PC-9 (cell line): ENCODE measurements at regions not wholly inside any gene's neighbourhood (a gene's known extent, or its start where the extent isn't known, plus 50 kb on each side); places are given as distances from the start of the nearest gene placed in this dataset.

ENCODE experiments used
- BruUV-seq: library from RNA; stranded (reverse); fragments of 400-500 nt; replicated peaks from 2 replicates; lab custom pipeline; 2021; lab: Mats Ljungman, UMichigan
- CTCF ChIA-PET: fragments of 300-600 bp; sonication (Branson Sonifier 250); formaldehyde crosslinking; loops from one replicate; lab custom pipeline; 2022; ENCODE audit warnings: antibody characterized with exemption; lab: Charles Lee
- POLR2A ChIA-PET: fragments of 300-600 bp; sonication (Branson Sonifier 250); formaldehyde crosslinking; loops from one replicate; lab custom pipeline; 2022; ENCODE audit warnings: antibody characterized with exemption; ENCODE audit not compliant: unreplicated experiment; lab: Charles Lee
- DNase-seq, 2 experiments: peaks; one replicate each; pipeline versions ENCODE4 v3.0.0 to v3.0.0-alpha.2; 2015 to 2022; ENCODE audit warnings: mixed read lengths in 1 of 2
- H2AFZ ChIP-seq: fragments of 200-600 bp; sonication (generic); 2 replicates; pipeline ENCODE4 v1.8.1; 2017; ENCODE audit warnings: antibody characterized with exemption
- H3F3A ChIP-seq: fragments of 200-600 bp; sonication (generic); 2 replicates; pipeline ENCODE4 v1.8.1; 2017; ENCODE audit warnings: antibody characterized with exemption, mild to moderate bottlenecking, low read depth; ENCODE audit not compliant: insufficient read depth
- H3K27ac ChIP-seq: fragments of 200-600 bp; sonication (generic); 2 replicates; pipeline ENCODE4 v1.6.1; 2016; ENCODE audit warnings: mixed run types
- H3K27me3 ChIP-seq: fragments of 200-600 bp; sonication (generic); 2 replicates; pipeline ENCODE4 v1.6.1; 2016; ENCODE audit warnings: low read depth, mixed run types; ENCODE audit not compliant: insufficient read depth
- H3K36me3 ChIP-seq: fragments of 200-600 bp; sonication (generic); 2 replicates; pipeline ENCODE4 v1.6.1; 2016; ENCODE audit warnings: low read depth, mixed run types
- H3K4me1 ChIP-seq: fragments of 200-600 bp; sonication (generic); replicated peaks from 2 replicates; pipeline ENCODE4 v1.6.1; 2016; ENCODE audit warnings: mixed run types; ENCODE audit not compliant: insufficient read depth
- H3K4me2 ChIP-seq: fragments of 200-600 bp; sonication (generic); 2 replicates; pipeline ENCODE4 v1.6.1; 2017; ENCODE audit warnings: mixed run types
- H3K4me3 ChIP-seq: fragments of 200-600 bp; sonication (generic); 2 replicates; pipeline ENCODE4 v1.6.1; 2016; ENCODE audit warnings: mixed run types
- H3K79me2 ChIP-seq: fragments of 200-600 bp; sonication (generic); 2 replicates; pipeline ENCODE4 v1.6.1; 2017; ENCODE audit warnings: low read depth, mixed run types
- H3K9me2 ChIP-seq: fragments of 200-600 bp; sonication (generic); 2 replicates; pipeline ENCODE4 v1.8.1; 2017; ENCODE audit warnings: mild to moderate bottlenecking; ENCODE audit not compliant: insufficient read depth
- H3K9me3 ChIP-seq: fragments of 200-600 bp; sonication (generic); 2 replicates; pipeline ENCODE4 v1.8.1; 2016; ENCODE audit warnings: low read depth; ENCODE audit not compliant: insufficient read depth
- H4K20me1 ChIP-seq: fragments of 200-600 bp; sonication (generic); 2 replicates; pipeline ENCODE4 v1.8.1; 2017; ENCODE audit not compliant: insufficient read depth
- EZH2 ChIP-seq: fragments of 200-600 bp; sonication (generic); IDR thresholded peaks from 2 replicates; pipeline ENCODE4 v1.8.0; 2017; ENCODE audit warnings: antibody characterized with exemption, low read depth
- intact Hi-C: fragments of 100-400 bp; cut with micrococcal nuclease; formaldehyde crosslinking; loops from one replicate; pipeline ENCODE4 v1.10.0; 2022; ENCODE audit not compliant: unreplicated experiment
- TF ChIP-seq, protein P1 (sequence below): fragments of 200-600 bp; sonication (generic); conservative IDR thresholded peaks from 2 replicates; pipeline ENCODE4 v1.6.1; 2017; ENCODE audit warnings: mixed run types, antibody characterized with exemption, mild to moderate bottlenecking, moderate library complexity

- H2AFZ ChIP-seq = no peak overlapping the region
- no peaks in the 10 kb centered on the region for H3K79me2 ChIP-seq
- H3K27me3 ChIP-seq = no peaks in the 10 kb centered on the region
- no peak for TF ChIP-seq EZH2
- TF ChIP-seq, protein P1, sequence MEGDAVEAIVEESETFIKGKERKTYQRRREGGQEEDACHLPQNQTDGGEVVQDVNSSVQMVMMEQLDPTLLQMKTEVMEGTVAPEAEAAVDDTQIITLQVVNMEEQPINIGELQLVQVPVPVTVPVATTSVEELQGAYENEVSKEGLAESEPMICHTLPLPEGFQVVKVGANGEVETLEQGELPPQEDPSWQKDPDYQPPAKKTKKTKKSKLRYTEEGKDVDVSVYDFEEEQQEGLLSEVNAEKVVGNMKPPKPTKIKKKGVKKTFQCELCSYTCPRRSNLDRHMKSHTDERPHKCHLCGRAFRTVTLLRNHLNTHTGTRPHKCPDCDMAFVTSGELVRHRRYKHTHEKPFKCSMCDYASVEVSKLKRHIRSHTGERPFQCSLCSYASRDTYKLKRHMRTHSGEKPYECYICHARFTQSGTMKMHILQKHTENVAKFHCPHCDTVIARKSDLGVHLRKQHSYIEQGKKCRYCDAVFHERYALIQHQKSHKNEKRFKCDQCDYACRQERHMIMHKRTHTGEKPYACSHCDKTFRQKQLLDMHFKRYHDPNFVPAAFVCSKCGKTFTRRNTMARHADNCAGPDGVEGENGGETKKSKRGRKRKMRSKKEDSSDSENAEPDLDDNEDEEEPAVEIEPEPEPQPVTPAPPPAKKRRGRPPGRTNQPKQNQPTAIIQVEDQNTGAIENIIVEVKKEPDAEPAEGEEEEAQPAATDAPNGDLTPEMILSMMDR = no peak
- no peaks in the 10 kb centered on the region for H3K36me3 ChIP-seq
- no peaks in the 10 kb centered on the region; the same call in 1 of the 2 replicates for H4K20me1 ChIP-seq
- no peaks in the 10 kb centered on the region for H3K9me2 ChIP-seq
- H3K4me2 ChIP-seq = no peak overlapping the region
- H3K4me3 ChIP-seq = no peak overlapping the region
- POLR2A ChIA-PET = no interaction called here
- CTCF ChIA-PET = no interaction called here
- no peak overlapping the region for H3K27ac ChIP-seq
- no peaks in the 10 kb centered on the region for H3F3A ChIP-seq
- H3K9me3 ChIP-seq = no peaks in the 10 kb centered on the region
- intact Hi-C loops = no loop called here
- DNase-seq = no peak
- no peaks in the 10 kb centered on the region for H3K4me1 ChIP-seq
- no TSS peak for BruUV-seq
These were observed 622.5 kb downstream of the PTPRC start for GRCh38 chr1:199261328-199261727.

DNA sequence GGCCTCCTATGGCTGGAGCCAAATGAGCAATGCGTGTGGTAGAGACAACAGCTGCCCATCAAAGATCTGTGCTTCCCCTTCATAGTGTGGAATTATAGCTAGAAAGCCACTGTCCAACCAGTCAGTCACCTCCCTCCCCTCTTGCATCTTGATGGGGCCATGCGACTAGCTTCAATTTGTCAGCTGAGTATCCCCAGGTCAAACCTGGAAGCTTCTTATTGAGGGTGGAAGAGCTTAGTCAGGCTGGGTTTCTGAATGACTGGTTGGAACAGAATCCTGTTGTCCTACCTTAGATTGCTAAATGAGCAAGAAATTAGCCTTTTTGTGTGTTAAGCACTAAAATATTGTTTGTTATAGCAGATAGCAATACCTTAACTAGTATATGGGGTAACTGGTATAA is 625.4 kb downstream of the PTPRC start:
- Histone ChIP-seq H4K20me1 (no peaks in the 10 kb centered on the region; the same call in 1 of the 2 replicates), H3K4me2 (no peak overlapping the region), H3K4me1 (no peaks in the 10 kb centered on the region), H3K27me3 (no peaks in the 10 kb centered on the region), H3K79me2 (no peaks in the 10 kb centered on the region), H3K36me3 (no peaks in the 10 kb centered on the region), H3K4me3 (no peak overlapping the region), H3F3A (no peaks in the 10 kb centered on the region), H3K9me2 (no peaks in the 10 kb centered on the region), H2AFZ (no peak overlapping the region), H3K27ac (no peak overlapping the region), H3K9me3 (no peaks in the 10 kb centered on the region)
- ChIA-PET POLR2A (no interaction called here), CTCF (interaction anchor here (0.6 kb wide), 1 partner anchor 577 kb away, joined by 3 read pairs; no protein-coding TSS in a partner anchor)
- no peak for TF ChIP-seq EZH2
- TF ChIP-seq, protein P1 = no peak
- intact Hi-C loops = no loop called here
- no peak for DNase-seq
- no TSS peak for BruUV-seq

- H4K20me1 ChIP-seq = no peaks in the 10 kb centered on the region; the same call in 1 of the 2 replicates
- H3K9me3 ChIP-seq = peaks cover 4% of the 10 kb centered on the region; the same call in 1 of the 2 replicates
- DNase-seq = no peak
- H3F3A ChIP-seq = no peaks in the 10 kb centered on the region
- POLR2A ChIA-PET = no interaction called here
- no peaks in the 10 kb centered on the region for H3K27me3 ChIP-seq
- H3K27ac ChIP-seq = no peak overlapping the region
- no TSS peak for BruUV-seq
- no peak overlapping the region for H3K4me2 ChIP-seq
- H2AFZ ChIP-seq = no peak overlapping the region
- H3K36me3 ChIP-seq = no peaks in the 10 kb centered on the region
- H3K4me1 ChIP-seq = no peaks in the 10 kb centered on the region
- intact Hi-C loops = no loop called here
- no peaks in the 10 kb centered on the region for H3K79me2 ChIP-seq
- CTCF ChIA-PET = interaction anchor here (0.6 kb wide), 1 partner anchor 578 kb away, joined by 3 read pairs; no protein-coding TSS in a partner anchor
- TF ChIP-seq, protein P1 = no peak
- TF ChIP-seq EZH2 = no peak
- no peak overlapping the region for H3K4me3 ChIP-seq
- no peaks in the 10 kb centered on the region for H3K9me2 ChIP-seq
These were observed 626.1 kb downstream of the PTPRC start for GRCh38 chr1:199264911-199265310.
